A172 (cell line): ENCODE measurements at regions not wholly inside any gene's neighbourhood (a gene's known extent, or its start where the extent isn't known, plus 50 kb on each side); places are given as distances from the start of the nearest gene placed in this dataset.
"Not testable (repeated sequence)": the region's sequence is repeated elsewhere in the genome, so short reads cannot be mapped to it uniquely, and the experiment has no call there.

Experiments used
- DNase-seq: peaks from one replicate; pipeline ENCODE4 v3.0.0-alpha.2; 2015; ENCODE audit warnings: low spot score

DNA sequence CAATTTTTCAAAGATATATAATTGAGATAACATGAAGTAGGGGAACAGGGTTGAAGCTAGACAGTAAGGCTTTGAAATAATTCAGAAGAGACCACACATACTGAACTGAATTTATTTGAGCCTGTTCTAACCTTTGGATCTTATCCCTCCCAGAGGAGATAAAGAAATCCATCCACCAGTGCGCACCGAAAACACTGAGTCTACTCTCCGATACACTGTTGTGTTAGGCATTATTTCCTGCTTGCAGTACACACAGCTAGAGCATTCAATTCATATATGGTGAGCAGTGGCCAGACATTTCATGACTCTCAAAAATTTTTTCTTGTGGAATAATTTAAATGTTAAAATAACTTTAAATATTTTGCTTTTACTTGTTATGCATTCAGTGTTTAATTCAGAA, 342.7 kb downstream of the GPD2 start:
- no peak for DNase-seq

DNA sequence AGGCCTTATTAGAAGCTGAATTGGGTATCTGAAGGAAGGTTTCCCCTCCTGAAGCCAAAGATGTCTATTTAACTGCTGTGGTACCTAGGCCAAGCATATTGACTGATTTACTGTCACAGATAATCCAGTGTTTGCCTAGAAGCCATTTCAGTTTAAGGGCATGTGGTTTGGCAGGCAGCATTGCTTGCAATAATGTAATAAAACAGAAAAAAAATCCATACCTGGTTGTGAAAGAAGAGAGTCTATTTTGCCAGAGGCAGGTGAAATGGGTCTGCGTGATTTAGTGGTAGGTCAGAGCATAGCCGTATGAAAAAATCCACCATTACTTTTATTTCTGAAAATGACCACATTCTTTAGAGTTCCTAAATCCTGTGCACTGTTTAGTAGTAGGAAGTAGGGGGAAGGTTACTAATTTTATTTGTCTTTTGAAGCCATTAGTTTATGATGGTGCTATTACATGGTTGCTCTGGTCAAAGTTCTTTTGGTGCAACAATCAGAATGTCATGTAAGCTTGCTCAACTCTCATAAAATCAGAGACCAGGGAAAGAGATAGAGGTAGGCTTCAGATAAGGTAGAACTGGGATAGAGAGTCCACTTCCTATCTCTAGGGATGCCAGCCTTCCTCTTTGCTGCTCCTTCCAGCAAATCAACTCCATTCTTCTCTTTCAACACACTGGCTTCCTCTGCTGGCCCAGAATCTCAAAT, 343.4 kb downstream of the GPD2 start:
- DNase-seq: no peak

DNA sequence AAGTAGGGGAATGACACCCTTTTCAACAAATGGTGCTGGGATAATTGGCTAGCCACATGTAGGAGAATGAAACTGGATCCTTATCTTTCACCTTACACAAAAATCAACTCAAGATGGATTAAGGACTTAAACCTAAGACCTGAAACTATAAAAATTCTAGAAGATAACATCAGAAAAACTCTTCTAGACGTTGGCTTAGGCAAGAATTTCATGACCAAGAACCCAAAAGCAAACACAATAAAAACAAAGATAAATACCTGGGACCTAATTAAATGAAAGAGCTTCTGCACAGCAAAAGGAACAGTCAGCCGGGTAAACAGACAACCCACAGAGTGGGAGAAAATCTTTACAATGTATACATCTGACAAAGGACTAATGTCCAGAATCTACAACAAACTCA, 345.5 kb downstream of the GPD2 start:
- DNase-seq: not testable (repeated sequence)

DNA sequence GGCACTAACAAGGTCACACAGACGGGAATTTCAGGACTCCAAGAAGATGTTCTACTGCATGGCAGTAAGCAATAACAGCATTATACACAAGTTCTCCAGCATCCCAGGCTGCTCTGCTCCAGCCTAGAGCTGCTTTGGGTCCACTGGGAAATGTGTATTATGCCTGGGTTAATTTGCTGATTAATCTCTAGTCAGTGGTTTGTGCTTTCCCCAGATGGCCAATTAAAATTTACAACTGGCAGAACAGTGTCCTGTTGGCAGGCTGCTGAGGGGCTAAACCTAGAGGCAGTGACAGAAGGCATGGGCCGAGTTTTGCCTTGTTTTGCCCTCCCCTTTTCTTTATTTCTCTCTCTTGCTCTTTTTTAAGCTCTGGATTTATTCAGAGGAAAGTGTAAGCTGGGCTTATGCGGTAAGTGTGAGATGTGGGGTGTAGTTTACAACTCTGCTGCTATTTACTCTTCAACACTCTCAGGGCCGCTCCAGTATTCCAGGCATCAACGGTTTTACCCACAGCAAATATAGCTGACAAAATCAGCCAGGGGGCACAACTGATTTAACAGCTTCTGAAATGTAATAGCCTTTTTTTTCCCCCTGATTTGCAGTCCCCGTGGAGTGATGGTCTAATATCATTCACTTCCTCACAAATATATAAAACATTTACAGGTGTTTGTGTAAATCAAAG, 348.0 kb downstream of the GPD2 start:
- DNase-seq: no peak

DNA sequence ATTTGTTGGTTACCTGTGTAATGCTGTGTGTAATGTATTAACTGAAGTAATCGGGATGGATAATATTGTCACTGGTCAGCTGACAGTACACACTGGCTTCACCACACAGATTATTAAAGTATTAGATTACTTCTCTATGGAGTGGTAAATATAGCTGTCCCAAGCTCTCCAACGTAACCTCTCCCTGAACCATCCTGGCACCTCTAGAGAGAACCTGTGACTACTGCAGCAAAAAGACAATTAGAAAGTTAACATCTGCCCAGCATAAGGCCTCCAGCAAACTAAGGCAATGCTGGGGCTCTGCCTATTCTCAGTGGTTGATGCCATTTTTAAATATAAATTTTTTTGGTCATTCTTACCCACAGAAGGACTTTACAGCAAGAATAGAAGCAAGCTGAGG, 351.3 kb downstream of the GPD2 start:
- no peak for DNase-seq

DNA sequence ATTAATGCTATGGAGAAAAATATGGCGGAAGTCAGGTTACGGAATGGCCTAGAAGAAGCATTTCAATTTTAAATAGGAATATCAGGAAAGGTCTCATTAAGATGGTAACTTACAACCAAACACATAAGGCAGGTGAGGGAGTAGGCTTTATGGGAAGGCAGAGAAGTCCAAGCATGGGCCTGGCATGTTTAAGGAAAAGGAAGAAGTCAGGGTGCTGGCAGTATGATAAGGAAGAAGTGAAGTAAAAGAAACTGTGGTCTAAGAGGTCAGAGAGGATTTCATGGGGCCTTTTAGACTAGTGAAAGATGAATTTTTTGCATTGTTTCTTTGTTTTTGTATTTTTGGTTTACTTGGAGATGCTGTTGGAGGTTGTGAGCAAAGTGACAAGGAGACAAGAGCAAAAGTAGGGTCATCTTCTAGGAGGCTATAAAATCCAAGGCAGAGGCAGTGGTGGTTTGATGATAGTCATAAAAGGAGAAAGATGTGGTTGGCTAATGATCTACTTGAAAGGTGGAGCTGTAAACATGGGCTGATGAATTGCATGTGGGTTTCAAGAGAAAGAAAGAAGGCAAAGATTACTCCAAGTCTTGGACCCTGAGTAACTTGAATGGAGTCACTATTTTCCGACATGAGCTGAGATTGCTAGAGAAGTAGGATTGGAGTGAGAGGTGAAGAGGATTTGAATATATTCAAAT, 354.3 kb downstream of the GPD2 start:
- no peak for DNase-seq

DNA sequence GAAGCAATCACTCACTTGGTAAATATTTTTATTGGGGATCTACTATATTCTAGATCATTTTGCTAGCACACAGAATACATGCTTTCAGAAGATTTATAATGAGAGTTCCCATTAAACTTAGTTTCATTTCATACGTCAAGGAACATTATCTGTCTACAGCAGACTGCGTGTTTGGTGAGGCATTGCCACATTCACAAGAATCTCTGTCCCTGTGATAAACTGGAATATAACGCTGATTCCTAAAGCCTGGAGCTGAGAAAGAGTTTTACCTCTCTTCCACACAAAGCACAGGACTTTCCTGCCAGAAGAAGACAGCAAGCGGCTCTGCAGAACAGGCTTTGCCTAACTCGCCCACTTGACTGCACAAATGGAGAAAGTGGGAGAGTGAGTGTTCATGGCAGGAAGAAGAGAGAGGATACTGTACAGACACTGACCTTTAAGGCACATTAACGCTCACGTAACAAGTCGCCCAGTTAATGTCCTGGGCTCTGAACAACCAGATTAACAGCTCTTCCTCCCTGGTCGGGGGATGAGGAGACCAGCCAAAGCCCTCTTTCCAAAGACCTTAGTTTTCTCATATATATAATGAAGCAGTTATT, 356.2 kb downstream of the GPD2 start:
- no peak for DNase-seq

DNA sequence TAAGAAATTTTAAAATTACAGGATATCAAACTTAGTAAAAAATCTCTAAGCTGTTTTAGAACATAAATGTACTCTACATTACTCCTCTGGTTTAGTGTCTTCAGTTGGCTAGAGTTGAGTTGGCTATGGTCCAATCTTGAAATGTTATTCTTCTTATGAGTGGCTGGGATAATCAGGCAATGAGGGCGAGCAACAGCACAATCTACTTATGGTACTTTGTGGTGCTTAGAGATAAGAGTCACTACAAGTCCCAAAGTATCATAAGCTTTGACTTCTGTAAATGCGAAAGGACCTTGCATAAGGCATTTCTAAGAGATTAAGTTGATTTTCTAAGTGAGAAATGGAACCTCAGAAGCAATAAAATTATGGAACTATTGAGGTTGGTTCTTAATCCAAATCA, 361.7 kb downstream of the GPD2 start:
- DNase-seq: no peak

DNA sequence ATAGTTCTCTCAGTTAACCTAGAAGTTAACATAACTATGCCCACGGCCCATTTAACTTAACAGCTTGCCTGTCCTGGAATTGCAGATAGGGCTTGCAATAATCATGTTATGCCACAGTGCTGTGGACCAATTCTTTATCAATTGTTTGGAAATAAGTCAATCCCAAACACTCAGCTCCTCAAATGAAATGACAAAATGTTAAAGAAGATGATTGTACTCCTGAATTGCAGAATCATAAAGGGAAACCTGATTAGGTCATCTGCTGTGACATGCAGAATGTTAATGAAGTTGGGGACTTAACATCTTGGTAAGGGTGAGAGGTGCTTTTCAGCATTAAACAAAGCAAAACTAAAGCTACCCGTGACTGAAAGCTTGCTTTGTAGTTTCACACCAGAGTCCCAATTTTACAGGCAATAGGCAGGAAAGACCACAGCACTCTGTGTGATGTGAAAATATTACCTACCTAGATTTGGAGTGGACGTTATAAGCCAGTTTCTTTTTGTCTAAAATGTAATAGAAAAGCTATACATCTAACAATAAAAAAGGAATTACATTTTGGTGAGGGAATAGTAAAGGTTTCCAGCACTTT, 364.0 kb downstream of the GPD2 start:
- no peak for DNase-seq

DNA sequence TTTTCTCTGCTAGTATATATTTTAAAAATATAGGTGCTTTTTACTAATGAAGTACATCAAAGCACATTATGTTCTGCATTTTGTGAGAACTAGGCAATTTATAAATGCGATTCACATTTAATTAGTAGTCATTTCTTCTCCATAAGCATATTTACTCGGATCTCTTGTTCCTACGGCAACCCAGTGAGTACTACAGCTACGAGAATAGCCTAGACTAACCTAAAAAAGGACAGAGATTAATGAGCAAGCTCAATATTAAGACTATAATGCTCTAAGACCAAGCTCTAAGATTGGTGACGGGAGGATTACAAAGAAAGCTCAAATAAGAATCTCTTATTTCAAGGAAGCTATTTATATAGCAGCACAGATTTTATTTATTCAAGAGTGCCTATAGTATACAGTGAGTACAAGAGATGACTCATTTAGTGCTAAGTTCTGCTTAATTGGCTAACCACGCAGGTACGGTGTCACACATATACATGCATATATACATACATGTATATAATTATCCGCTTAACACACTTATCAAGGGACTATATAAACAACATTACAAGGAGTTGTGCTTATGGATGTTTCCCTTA, 364.7 kb downstream of the GPD2 start:
- DNase-seq: no peak

DNA sequence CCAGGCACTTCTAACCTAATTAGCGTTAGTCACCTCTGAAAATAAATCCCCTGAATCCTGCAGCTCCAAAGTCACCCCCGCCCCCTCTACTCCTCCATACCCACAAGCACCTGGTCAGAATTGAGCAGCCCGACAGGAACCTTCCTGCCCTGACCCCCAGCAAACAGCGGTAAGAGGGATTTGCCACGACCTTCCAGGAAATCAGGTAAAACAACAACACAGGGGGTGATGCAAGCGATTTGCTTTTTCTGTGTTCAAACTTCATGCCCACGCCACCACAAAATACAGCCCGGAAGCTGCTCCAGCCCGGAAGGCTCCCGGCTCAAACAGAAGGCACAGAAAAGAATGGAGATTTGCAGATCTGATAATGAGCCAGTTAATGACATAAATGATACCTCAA, 367.1 kb downstream of the GPD2 start:
- DNase-seq: no peak

DNA sequence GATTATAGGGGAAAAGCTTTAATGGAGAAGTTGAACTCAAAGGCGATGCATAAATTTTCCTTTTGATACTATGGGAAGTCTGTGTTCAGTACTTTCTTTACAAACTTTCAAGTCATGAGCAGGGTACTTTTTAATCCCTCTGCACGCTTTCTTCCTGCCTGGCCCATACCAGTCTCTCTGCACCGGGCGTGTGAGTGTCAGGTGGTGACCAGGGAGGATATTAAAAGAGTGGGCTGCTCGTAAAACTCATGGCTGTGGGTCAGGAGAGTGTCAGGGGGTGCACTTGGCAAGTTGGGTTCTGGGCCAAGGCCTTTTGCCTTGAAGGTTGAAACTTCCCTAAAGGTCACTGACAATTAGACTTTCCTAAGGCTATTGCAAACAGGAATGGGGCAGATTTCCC, 367.8 kb downstream of the GPD2 start:
- no peak for DNase-seq

DNA sequence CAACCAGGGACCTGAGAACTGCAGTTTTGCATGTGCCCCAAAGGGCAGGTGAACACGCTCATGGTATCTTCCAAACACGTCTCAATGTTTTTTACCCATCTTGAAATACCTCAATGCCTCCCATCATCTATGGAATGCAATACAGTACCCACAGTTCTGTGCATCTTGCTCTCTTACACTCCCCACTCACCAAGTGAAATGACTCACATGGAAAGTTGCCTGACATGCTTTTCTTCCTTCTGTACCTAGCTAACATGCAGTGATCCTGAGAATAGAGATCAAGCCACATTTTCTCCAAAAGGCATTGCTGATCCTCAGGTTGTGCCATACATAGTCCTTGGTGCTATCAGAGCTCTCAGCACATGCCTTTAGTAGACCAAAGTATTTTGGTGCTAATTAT, 373.9 kb downstream of the GPD2 start:
- DNase-seq: no peak

DNA sequence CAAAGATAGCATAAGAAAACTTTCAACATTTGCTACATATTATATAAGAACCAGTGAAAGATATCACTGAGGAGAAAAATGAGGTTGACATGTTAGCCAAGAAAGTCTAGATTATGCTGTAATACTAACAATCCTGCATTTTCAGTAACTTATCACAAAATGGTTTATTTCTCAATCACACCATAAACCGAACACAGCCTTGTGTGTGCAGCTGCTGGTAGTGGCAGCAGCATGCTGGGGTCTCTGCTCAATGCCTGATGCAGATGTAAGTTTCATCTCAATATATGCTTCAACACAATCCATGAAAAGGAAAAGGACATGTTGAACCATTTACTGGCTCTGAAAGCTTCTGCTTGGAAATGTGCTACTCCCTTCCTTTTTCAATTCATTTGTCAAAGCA, 376.3 kb downstream of the GPD2 start:
- no peak for DNase-seq

DNA sequence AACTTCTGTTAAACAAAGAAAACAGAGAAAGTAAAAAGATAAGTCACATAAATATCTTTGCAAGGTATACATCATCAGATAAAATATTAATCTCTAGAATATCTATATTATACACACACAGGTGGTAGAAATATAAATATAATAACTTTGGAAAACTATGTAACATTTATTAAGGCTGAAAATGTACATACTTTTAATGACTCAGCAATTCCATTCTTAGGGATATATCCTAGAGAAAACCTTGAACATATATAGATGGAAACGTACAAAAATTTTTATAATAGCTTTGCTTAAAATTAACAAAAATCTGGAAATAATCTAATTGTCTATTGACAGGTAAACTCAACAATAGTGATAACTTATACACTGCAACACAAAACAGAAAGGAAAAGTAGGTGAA, 381.3 kb downstream of the GPD2 start:
- no peak for DNase-seq

DNA sequence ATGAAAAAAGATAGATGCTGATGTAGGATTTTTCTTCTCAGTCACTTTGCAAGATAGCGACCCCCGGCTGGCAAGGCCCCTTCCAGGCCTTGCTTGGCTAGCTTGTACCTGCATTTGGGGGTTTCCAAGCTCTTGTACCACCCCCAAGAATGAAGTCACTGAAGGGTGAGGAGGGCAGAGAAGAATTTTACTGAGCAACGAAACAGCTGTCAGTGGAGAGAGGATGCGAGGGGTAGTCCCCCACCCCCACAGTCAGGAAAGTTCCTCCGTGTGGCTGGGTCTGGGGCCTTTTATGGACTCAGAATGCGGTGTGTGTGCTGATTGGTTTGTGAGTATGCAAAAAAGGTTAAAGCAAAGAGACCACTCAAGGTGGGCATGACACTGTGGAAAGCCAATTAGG, 382.0 kb downstream of the GPD2 start:
- DNase-seq: no peak

DNA sequence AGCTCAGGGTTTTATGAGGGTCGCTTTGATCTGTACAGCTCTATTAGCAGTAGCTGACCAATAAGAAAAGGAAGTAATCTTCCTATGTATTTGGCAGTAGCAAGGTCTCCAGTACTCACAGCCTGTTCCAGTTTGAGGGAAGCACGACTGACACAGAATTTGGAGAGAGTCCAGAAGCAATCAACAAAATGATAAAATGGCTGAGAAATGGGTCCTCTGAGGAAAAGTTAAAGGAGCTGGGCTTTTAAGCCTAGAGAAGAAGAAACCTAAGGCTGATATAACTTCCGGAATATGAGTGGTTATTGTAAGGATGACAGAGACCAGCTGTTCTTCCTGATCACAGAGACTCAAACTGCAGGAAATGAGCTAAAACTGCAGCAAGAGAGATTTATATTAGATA, 382.8 kb downstream of the GPD2 start:
- no peak for DNase-seq

DNA sequence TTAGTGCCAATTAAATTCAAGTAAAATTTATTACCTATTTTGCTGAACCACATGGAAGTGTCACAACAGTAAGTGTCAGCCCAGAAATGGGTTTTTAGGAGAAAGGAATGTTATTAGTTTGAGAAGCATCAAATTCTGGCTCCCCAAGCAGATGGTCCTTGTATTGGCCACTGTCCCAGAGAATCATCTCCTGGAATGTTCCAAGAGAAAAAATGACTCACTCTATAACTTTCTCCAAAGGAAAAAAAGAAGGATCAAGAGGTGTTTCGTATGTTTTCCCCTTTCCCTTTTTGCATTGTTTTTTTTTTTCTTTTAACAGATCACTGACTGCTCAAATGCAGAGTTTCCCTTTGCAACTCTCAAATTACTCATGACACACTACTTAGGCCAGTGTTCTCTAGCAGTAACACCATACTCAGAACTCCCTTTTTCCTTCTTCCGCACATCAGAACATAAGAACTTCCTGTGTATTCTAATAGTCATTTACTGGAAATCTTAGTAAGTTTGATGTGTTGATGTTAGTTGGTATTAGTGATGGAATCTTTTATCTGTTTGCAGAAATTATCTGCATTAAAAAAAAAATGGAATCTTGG, 390.3 kb downstream of the GPD2 start:
- DNase-seq: peak; percentile 71

DNA sequence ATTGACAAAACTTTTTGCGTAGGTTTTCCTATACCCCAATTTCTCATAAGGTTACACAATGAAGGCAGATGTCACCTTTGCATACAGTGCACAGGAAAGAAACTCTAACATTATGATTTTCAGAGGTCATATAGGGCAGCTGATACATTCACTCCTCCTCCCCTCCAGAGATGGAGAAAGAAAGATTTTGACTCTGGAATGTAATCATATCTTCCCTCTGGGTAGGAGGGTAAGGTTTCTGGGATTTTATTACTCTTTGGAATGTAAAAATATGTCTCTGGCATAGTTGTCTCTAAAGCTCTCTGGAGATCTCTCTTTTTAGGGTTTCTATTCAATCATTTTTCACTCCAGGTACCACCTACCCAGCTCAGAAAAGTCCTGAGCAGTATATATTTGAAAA, 398.3 kb downstream of the GPD2 start:
- DNase-seq: no peak

DNA sequence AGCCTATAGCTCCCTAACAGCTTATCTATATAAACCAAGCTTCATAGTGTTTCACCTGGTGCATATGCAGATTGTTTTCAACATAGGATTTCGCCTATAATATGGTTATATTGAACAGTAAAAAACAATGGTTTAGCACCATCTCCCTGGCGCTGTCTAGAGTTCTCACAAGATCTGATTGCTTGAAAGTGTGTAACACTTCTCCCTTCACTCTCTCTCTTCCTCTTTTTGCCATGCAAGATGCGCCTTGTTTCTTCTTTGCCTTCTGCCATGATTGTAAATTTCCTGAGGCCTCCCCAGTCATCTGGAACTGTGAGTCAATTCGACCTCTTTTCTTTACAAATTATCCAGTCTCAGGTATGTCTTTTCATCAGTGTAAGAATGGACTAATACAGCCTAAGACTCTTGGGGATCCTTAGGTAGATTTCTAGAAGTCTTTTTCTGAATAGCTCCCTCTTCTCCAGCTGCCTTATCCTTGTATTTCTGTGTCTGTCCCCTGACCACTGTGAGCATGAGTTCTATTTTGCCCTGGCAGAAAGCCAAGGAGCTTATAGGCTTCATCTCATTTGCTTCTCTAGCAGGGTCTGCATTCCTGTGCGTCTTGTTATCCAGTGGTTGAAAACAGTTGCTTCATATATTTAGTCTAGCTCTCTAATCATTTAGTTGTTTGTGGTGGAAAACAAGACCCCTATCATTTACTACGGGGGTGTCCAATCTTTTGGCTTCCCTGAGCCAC, 401.6 kb downstream of the GPD2 start:
- no peak for DNase-seq

DNA sequence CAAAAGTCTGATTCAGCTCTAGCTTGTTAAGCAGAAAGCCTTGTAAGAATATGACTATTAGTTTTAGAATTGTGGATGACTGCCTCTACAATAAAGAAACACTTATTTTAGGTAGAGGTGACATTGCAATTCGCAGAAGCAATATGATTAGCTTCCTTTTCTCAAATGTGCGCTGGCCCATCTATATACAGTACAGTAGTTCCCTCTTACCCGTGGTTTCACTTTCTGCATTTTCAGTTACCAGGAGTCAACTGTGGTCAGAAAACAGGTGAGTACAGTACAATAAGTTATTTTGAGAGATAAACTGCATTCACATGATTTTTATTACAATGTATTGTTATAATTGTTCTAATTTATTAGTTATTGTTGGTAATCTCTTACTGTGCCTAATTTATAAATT, 405.1 kb downstream of the GPD2 start:
- no peak for DNase-seq
